GM12878 (cell line): ENCODE measurements at regions not wholly inside any gene's neighbourhood (a gene's known extent, or its start where the extent isn't known, plus 50 kb on each side); places are given as distances from the start of the nearest gene placed in this dataset.

Source experiments
- ATAC-seq: fragments of 200-7000 bp; cut with Tn5 transposase; 3 replicates; pipeline ENCODE4 v1.9.1; 2020; ENCODE audit warnings: mild to moderate bottlenecking, moderate library complexity
- BruUV-seq: library from RNA; stranded (reverse); fragments of 400-500 nt; replicated peaks from 2 replicates; lab custom pipeline; 2021; lab: Mats Ljungman, UMichigan
- CTCF ChIA-PET: fragments of 300-600 bp; sonication (Branson Sonifier 250); formaldehyde crosslinking; extraction: SDS; loops from one replicate; lab custom pipeline; 2021; ENCODE audit warnings: inconsistent platforms; lab: Yijun Ruan, JAX
- POLR2A ChIA-PET: fragments of 350-600 bp; formaldehyde crosslinking; extraction: SDS; loops from one replicate; lab custom pipeline; 2021; ENCODE audit warnings: inconsistent platforms; lab: Charles Lee
- RAD21 ChIA-PET: fragments of 300-600 bp; sonication (Branson Sonifier 250); formaldehyde crosslinking; loops from one replicate; lab custom pipeline; 2023; ENCODE audit warnings: antibody characterized with exemption; ENCODE audit not compliant: unreplicated experiment; lab: Charles Lee
- SMC1A ChIA-PET: fragments of 300-600 bp; sonication (Branson Sonifier 250); formaldehyde crosslinking; loops from one replicate; lab custom pipeline; 2023; ENCODE audit not compliant: unreplicated experiment, uncharacterized antibody; lab: Charles Lee
- DNase-seq: peaks from one replicate; pipeline ENCODE4 v3.0.0-alpha.2; 2011; ENCODE audit warnings: low read depth, low spot score
- FAIRE-seq: peaks from 3 replicates; lab custom pipeline; 2011; peaks lifted over from hg19 to GRCh38; lab: Jason Lieb, UNC
- H2AFZ ChIP-seq: 2 replicates; pipeline ENCODE4 v1.6.0; 2011; ENCODE audit warnings: low read depth, low read length, control low read depth; ENCODE audit not compliant: control insufficient read depth
- H3K27ac ChIP-seq: 2 replicates; pipeline ENCODE4 v1.5.1; 2011; ENCODE audit warnings: control low read depth; ENCODE audit not compliant: control insufficient read depth, insufficient read depth
- H3K27me3 ChIP-seq, 2 experiments: replicated peaks in 1 of 2; 2 replicates each; pipeline versions ENCODE4 v1.6.0 to v1.6.1; 2011; ENCODE audit warnings: low read length in 1 of 2; ENCODE audit not compliant: control insufficient read depth in 2 of 2, insufficient read depth in 2 of 2
- H3K36me3 ChIP-seq, 2 experiments: 2 replicates each; pipeline ENCODE4 v1.5.1; 2011; ENCODE audit warnings: low read length in 1 of 2; ENCODE audit not compliant: control insufficient read depth in 2 of 2, insufficient read depth in 2 of 2
- H3K4me1 ChIP-seq: 2 replicates; pipeline ENCODE4 v1.6.1; 2011; ENCODE audit warnings: mild to moderate bottlenecking, low read length, moderate library complexity, mixed read lengths; ENCODE audit not compliant: control insufficient read depth, insufficient read depth
- H3K4me2 ChIP-seq: 2 replicates; pipeline ENCODE4 v1.6.0; 2011; ENCODE audit warnings: control low read depth; ENCODE audit not compliant: control insufficient read depth, insufficient read depth
- H3K4me3 ChIP-seq: fragments of 200-600 bp; sonication (generic); 2 replicates; pipeline ENCODE4 v1.5.1; 2016
- H3K79me2 ChIP-seq: 2 replicates; pipeline ENCODE4 v1.6.0; 2011; ENCODE audit warnings: low read length; ENCODE audit not compliant: control insufficient read depth, insufficient read depth
- H3K9ac ChIP-seq: 2 replicates; pipeline ENCODE4 v1.8.0; 2011; ENCODE audit warnings: low read length, control low read depth, mixed read lengths; ENCODE audit not compliant: control insufficient read depth, insufficient read depth
- H3K9me3 ChIP-seq: replicated peaks from 3 replicates; pipeline ENCODE4 v1.5.1; 2011; ENCODE audit warnings: mild to moderate bottlenecking, low read length; ENCODE audit not compliant: control insufficient read depth, insufficient read depth
- H4K20me1 ChIP-seq: 2 replicates; pipeline ENCODE4 v1.6.0; 2011; ENCODE audit not compliant: control insufficient read depth, insufficient read depth
- CEBPZ ChIP-seq: fragments of 150-350 bp; IDR thresholded peaks from 2 replicates; pipeline ENCODE4 v1.6.1; 2016; ENCODE audit warnings: low read depth, low read length
- E4F1 ChIP-seq: fragments of 450-650 bp; IDR thresholded peaks from 2 replicates; pipeline ENCODE4 v1.6.1; 2018; ENCODE audit warnings: borderline replicate concordance, mild to moderate bottlenecking; ENCODE audit not compliant: partially characterized antibody
- KLF5 ChIP-seq: fragments of 450-650 bp; IDR thresholded peaks from 2 replicates; pipeline ENCODE4 v1.6.1; 2014; ENCODE audit warnings: mild to moderate bottlenecking; ENCODE audit not compliant: partially characterized antibody
- MYC ChIP-seq: IDR thresholded peaks from 2 replicates; pipeline ENCODE4 v1.6.1; 2011; ENCODE audit warnings: mild to moderate bottlenecking, low read length, moderate library complexity, inconsistent platforms; ENCODE audit not compliant: insufficient read depth, insufficient replicate concordance, insufficient read length, severe bottlenecking
- NFIC ChIP-seq: IDR thresholded peaks from 2 replicates; pipeline ENCODE4 v1.6.1; 2012; ENCODE audit warnings: low read depth, mild to moderate bottlenecking, inconsistent platforms, low read length, moderate library complexity
- NKRF ChIP-seq: fragments of 450-650 bp; conservative IDR thresholded peaks from 2 replicates; pipeline ENCODE4 v1.6.1; 2017; ENCODE audit warnings: mild to moderate bottlenecking, moderate library complexity
- NR2F1 ChIP-seq: fragments of 450-650 bp; conservative IDR thresholded peaks from 2 replicates; pipeline ENCODE4 v1.6.1; 2017; ENCODE audit warnings: mild to moderate bottlenecking
- PBX3 ChIP-seq: IDR thresholded peaks from 2 replicates; pipeline ENCODE4 v1.6.1; 2011; ENCODE audit warnings: mild to moderate bottlenecking, low read depth, low read length, moderate library complexity; ENCODE audit not compliant: insufficient replicate concordance
- SMARCA5 ChIP-seq: fragments of 450-650 bp; IDR thresholded peaks from 2 replicates; pipeline ENCODE4 v1.6.1; 2017; ENCODE audit warnings: mild to moderate bottlenecking
- STAT1 ChIP-seq: fragments of 450-650 bp; conservative IDR thresholded peaks from 2 replicates; pipeline ENCODE4 v1.6.1; 2014; ENCODE audit warnings: antibody characterized with exemption, mild to moderate bottlenecking
- ZBTB11 ChIP-seq: fragments of 450-650 bp; formaldehyde crosslinking; IDR thresholded peaks from 2 replicates; pipeline ENCODE4 v1.5.0; 2022; ENCODE audit warnings: mild to moderate bottlenecking, missing genetic modification characterization
- WGBS: methylation state at CpG from one replicate; pipeline ENCODE4 v1.1.6; 2016; ENCODE audit warnings: low lambda C conversion rate; ENCODE audit not compliant: insufficient replicate concordance, insufficient coverage; ENCODE audit errors: missing lambda C conversion rate; 5-methylcytosine and 5-hydroxymethylcytosine counted together
- in situ Hi-C: fragments of 300-500 bp; cut with MboI; formaldehyde crosslinking; loops from 9 replicates; pipeline ENCODE4 v1.14.3; 2018; ENCODE audit warnings: mixed read lengths
- intact Hi-C: fragments of 100-400 bp; cut with micrococcal nuclease; formaldehyde crosslinking; loops from one replicate; pipeline ENCODE4 v1.14.2; 2022; ENCODE audit not compliant: unreplicated experiment

- Histone ChIP-seq H3K4me2 (no peak overlapping the region), H3K79me2 (no peaks in the 10 kb centered on the region), H3K4me1 (no peaks in the 10 kb centered on the region), H3K9ac (no peak overlapping the region), H3K4me3 (no peak overlapping the region), H3K27ac (no peak overlapping the region), H4K20me1 (no peaks in the 10 kb centered on the region), H3K27me3 (no peaks in the 10 kb centered on the region), H2AFZ (no peak overlapping the region), H3K36me3 (no peaks in the 10 kb centered on the region), H3K9me3 (no peaks in the 10 kb centered on the region; the same call in 2 of the 3 replicates)
- DNase-seq (no peak), FAIRE-seq (no peak), ATAC-seq (no peak)
- TF ChIP-seq NKRF (no peak), MYC (no peak), NFIC (no peak), ZBTB11 (CRISPR knock-in tag) (no peak), CEBPZ (no peak), STAT1 (no peak), SMARCA5 (no peak), E4F1 (no peak), PBX3 (no peak), KLF5 (no peak), NR2F1 (no peak)
- intact Hi-C loops (no loop called here), in situ Hi-C loops (no loop called here)
- BruUV-seq, result no TSS peak
- POLR2A ChIA-PET, result no interaction called here
- CTCF ChIA-PET, result no interaction called here
- SMC1A ChIA-PET, result no interaction called here
- RAD21 ChIA-PET, result no interaction called here
- WGBS, result 33% methylated on average over 16 of the region's 16 CpGs
Observed at GRCh38 chr22:49044091-49044490, 783.6 kb downstream of the BRD1 start.
